ENCODE measurements at regions not wholly inside any gene's neighbourhood (a gene's known extent, or its start where the extent isn't known, plus 50 kb on each side); places are given as distances from the start of the nearest gene placed in this dataset.
"Not testable (repeated sequence)": the region's sequence is repeated elsewhere in the genome, so short reads cannot be mapped to it uniquely, and the experiment has no call there.

DNA sequence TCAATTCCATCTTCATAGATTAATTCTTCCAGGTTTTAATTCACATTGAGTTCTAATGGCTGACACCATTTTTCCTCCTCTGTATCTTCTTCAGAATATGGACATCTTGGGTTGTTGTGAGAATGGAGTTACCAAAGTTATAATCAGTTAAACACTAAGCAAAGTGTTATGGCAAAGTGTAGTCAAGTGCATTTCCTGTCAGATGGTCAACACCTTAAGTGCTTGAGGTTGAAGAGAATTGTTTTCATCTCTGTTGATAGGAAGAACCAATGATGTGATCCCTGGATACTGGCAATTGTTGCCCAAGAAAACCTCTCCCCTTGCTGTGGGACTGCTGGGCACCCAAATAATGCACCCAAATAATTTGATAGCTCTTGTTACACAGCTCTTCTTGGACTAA is 102.6 kb upstream of the SATB1 start:
- no peak for DNase-seq

DNA sequence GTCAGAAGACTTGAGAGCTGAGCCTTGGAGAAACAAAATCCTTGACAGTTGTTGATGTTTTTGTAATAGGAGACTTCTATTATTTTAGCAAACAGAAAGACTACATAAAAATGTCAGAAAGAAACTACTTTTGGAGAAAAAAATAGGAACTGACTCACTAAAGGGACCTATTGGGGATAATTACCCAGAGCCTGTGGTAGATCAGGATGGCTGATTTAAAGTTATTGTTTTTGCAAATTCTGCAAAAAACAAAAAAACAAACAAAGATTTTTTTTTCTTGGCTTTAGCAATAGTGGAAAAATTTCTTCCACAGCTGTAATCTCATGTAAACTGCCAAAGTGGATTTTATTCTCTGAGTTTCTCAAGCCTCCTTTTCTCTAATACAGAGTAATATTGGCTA is 101.5 kb upstream of the SATB1 start:
- no peak for DNase-seq

DNA sequence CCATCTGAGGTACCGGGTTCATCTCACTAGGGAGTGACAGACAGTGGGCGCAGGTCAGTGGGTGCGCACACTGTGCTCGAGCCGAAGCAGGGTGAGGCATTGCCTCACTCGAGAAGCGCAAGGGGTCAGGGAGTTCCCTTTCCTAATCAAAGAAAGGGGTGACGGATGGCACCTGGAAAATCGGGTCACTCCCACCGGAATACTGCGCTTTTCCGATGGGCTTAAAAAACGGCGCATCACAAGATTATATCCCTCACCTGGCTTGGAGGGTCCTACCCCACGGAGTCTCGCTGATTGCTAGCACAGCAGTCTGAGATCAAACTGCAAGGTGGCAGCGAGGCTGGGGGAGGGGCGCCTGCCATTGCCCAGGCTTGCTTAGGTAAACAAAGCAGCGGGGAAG is 91.0 kb upstream of the SATB1 start:
- DNase-seq, result not testable (repeated sequence)

- DNase-seq, result no peak
Observed at GRCh38 chr3:18513091-18513490, 88.0 kb upstream of the SATB1 start.

GRCh38 chr3:18512007-18512406 is 86.9 kb upstream of the SATB1 start:
- DNase-seq, result no peak

- no peak for DNase-seq
Observed at GRCh38 chr3:18510947-18511346, 85.8 kb upstream of the SATB1 start.

DNA sequence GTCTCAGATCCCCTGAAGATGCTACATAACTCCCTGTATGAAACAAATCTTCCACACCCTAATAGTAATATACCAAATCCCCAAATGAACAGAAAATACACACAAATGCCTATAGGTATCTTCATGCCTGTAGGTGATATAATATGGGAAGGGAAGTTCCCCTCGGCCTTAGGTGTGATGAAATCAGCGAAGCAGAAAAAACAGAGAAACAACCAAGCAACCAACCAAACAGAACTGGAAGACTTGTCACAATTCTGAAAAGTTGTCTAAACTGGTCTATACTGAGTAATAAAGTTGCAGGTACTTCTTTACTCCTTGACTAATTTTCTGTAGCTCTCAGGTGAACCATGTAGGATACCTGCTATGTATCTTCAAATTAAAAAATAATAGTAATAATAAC is 82.2 kb upstream of the SATB1 start:
- no peak for DNase-seq

DNA sequence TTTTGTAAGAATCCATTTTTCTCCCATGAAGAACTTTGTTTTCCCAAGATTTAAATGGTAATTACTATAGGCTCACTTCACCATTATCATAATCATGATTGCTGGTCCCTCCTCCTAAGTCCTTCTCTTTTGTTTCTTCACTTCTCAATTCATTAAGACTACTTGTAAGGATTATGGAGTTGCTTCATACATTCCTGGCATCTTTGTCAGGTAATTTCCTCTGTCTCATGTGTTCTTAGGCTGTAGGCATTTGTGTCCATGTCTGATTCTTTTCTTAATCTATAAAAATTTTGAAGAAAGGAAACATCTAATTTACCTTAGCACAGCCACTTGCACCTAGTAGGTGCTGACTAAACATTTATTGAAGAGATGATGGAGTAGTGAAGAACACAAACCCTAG is 79.9 kb upstream of the SATB1 start:
- no peak for DNase-seq

DNA sequence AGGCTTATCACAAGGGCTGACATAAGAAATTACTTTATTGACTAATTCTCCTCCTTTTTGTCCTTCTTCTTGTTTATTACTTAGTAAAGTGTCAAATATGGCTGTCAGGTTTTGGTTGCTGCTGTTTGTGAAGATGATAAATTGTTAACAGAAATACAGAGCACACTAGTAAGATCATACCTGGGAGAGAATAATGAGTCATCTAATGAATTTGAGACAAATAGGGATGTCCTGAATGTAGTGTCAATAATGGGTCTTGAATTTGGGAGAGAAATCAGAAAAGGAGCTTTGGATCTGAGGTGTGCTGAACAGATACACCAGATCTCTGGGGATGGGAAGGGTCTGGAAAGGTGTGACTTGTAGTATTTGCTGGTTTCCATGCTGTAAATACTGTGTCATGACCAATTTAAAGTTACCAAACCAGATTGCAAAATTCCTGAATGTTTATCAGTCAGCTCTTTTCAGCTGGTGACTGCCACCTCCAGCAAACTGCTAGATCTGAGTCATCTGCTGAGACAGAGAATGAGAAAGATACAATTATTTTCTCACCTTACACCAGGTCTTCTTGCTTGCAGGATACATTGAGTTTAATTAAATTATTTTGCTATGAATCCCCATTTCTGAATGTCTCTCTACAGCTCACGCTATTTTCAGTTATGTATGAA is 76.7 kb upstream of the SATB1 start:
- DNase-seq, result no peak

DNA sequence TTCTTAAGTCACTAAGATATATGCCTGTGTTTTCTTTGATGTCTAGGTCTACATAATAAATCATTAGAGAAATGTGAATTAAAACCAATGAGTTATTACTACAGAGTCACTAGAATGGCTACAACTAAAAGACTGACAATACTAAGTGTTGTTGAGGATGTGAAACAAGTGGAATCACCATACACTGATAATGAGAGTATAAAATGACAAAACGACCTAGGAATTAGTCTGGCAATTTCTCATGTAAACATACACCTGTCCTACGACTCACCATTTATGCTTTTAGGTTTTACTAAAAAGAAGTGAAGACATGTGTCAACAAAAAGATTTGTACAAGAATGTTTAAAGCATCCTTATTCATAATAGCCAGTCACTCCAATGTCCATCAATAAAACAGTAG is 75.2 kb upstream of the SATB1 start:
- no peak for DNase-seq

DNA sequence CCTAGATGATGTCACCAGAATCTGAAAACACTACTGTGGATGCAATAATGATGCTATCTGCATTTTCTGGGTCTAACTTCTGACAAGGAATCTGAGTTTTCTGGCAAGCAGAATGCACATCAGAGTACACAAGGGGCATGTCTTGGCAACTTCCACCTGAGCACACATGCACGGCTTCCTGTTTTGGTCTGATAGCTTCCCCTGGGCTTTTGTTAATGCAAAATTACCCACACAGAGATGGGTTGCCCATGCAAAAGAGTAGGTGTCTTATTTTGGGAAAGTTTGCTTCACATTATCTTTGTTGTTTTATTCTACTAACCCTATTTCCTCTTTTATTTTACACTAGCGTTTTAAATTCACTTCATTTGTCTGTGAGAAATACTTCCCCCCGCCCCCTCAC is 74.2 kb upstream of the SATB1 start:
- DNase-seq, result no peak

DNA sequence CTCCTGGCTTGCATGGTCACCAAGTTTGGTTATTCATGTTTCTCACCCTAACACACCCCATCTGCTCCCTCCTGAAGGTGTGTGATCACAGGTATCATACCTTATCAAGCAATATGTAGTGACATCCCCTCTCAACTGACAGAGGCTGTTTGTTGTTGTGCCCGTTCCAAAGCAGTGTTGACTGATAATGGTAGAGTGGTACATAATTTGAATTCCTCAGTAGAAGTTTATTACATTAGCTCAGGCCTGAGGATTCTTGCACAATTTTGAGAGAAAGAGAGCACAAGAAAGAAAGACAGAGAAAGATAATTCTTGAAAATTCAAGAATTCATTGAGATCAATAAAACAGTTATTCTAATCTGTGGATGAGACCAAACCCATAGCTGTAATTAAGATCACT is 69.1 kb upstream of the SATB1 start:
- no peak for DNase-seq

GRCh38 chr3:18489939-18490338 is 64.8 kb upstream of the SATB1 start:
- DNase-seq, result no peak

DNA sequence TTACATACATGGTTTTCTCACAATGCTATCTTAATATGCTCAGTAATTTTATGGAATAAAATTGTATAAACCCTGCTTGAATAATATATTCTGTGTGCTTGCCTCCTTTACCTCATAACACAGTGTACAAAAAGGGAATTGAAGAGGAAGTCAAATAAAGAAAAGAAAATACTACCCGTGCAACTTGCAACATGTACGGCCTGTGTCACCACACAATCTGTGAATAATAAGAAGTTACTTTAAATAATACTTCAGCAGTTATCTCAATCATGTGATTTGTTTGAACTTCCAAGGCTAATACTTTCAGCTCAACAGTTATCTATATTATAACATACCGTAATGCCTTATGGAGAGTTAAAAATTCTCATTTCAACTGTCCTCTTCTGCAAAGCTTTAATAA is 58.1 kb upstream of the SATB1 start:
- DNase-seq, result no peak

- DNase-seq, result no peak
Observed at GRCh38 chr3:18481946-18482548, 56.9 kb upstream of the SATB1 start.

- no peak for DNase-seq
Observed at GRCh38 chr3:18477620-18478019, 52.5 kb upstream of the SATB1 start.
